ENCODE measurements at regions not wholly inside any gene's neighbourhood (a gene's known extent, or its start where the extent isn't known, plus 50 kb on each side); places are given as distances from the start of the nearest gene placed in this dataset.

- TF ChIP-seq CTCF (conservative IDR thresholded peaks at IDR 0.05 in 1 of 2, IDR thresholded peaks at IDR 0.05 in 1 of 2; ENCODE audit: low read depth in 1 of 2, low read length in 2 of 2) (no peak), EZH2 (IDR thresholded peaks at IDR 0.05; ENCODE audit: low read length, missing control alignments) (no peak)
These were observed 478.5 kb upstream of the DDX18 start for GRCh38 chr2:117335967-117336366.

Data from fibroblast of lung (primary cell).